Esophagus squamous epithelium (tissue), 4 donors: ENCODE measurements at regions not wholly inside any gene's neighbourhood (a gene's known extent, or its start where the extent isn't known, plus 50 kb on each side); places are given as distances from the start of the nearest gene placed in this dataset.

Source experiments
- CTCF ChIP-seq, 6 experiments: fragments of 450-650 bp in 4 of 6; fragments of 200-600 bp in 2 of 6; sonication (generic) in 2 of 6; IDR thresholded peaks; one replicate each; pipeline ENCODE4 v1.5.1; 2016 to 2019; ENCODE audit warnings: antibody characterized with exemption in 6 of 6, mild to moderate bottlenecking in 4 of 6, moderate library complexity in 4 of 6
- POLR2A ChIP-seq, 4 donors: fragments of 450-650 bp; IDR thresholded peaks; one replicate each; pipeline ENCODE4 v1.6.1; 2017; ENCODE audit warnings: antibody characterized with exemption in 4 of 4, mild to moderate bottlenecking in 4 of 4, moderate library complexity in 3 of 4

GRCh38 chr5:5658226-5658625 is 235.7 kb downstream of the ICE1 start:
- TF ChIP-seq CTCF (IDR thresholded peaks at IDR 0.05) (no peak), POLR2A (IDR thresholded peaks at IDR 0.05) (no peak)
